ENCODE measurements at regions not wholly inside any gene's neighbourhood (a gene's known extent, or its start where the extent isn't known, plus 50 kb on each side); places are given as distances from the start of the nearest gene placed in this dataset.

DNA sequence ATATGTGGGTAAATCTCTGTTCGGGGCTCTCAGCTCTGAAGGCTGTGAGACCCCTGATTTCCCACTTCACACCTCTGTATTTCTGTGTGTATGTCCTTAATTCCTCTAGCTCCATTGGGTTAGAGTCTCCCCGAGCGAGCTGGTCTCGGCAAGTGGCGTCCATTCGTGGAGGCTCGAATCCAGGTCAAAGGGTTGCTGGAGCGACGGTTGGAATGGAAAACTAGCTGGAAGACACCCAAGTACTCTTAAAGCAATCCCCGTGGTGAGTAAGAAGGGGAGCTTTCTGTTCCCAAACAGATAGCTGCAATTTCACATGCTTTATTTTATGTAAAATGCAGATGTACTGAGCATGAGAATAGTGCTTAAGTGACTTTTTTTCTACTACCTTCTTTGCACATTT is 277.5 kb upstream of the SGCG start:
- TF ChIP-seq, protein P1, sequence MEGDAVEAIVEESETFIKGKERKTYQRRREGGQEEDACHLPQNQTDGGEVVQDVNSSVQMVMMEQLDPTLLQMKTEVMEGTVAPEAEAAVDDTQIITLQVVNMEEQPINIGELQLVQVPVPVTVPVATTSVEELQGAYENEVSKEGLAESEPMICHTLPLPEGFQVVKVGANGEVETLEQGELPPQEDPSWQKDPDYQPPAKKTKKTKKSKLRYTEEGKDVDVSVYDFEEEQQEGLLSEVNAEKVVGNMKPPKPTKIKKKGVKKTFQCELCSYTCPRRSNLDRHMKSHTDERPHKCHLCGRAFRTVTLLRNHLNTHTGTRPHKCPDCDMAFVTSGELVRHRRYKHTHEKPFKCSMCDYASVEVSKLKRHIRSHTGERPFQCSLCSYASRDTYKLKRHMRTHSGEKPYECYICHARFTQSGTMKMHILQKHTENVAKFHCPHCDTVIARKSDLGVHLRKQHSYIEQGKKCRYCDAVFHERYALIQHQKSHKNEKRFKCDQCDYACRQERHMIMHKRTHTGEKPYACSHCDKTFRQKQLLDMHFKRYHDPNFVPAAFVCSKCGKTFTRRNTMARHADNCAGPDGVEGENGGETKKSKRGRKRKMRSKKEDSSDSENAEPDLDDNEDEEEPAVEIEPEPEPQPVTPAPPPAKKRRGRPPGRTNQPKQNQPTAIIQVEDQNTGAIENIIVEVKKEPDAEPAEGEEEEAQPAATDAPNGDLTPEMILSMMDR (tag by site-specific recombination; IDR thresholded peaks at IDR 0.05): no peak
- TF ChIP-seq ZBTB8A (tag by site-specific recombination; IDR thresholded peaks at IDR 0.05) (no peak), ZNF211 (tag by site-specific recombination; IDR thresholded peaks at IDR 0.05; ENCODE audit: low read depth) (no peak)
- TF ChIP-seq, protein P2, sequence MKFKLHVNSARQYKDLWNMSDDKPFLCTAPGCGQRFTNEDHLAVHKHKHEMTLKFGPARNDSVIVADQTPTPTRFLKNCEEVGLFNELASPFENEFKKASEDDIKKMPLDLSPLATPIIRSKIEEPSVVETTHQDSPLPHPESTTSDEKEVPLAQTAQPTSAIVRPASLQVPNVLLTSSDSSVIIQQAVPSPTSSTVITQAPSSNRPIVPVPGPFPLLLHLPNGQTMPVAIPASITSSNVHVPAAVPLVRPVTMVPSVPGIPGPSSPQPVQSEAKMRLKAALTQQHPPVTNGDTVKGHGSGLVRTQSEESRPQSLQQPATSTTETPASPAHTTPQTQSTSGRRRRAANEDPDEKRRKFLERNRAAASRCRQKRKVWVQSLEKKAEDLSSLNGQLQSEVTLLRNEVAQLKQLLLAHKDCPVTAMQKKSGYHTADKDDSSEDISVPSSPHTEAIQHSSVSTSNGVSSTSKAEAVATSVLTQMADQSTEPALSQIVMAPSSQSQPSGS (tag by site-specific recombination; IDR thresholded peaks at IDR 0.05; ENCODE audit: low read depth): no peak
